ENCODE measurements at regions not wholly inside any gene's neighbourhood (a gene's known extent, or its start where the extent isn't known, plus 50 kb on each side); places are given as distances from the start of the nearest gene placed in this dataset.

DNA sequence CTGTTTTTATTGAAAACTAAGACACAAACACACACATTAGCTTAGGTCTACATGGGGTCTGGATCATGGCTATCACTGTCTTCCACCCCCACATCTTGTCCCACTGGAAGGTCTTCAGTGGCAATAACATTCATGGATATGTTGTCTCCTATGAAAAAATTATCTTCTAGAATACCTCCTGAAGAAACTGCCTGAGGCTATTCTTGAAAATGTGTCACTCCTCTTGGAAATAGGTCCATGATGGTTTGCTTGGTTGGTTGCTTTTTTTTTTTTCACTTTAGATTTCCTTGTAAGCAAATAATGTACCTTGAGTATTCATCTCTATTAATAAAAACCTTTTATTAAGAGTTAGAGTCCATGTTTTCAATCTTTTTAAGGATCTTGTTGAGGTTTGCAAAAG, 195.3 kb upstream of the PDE5A start:
- Histone ChIP-seq H3K4me3 (no peak overlapping the region), H3K36me3 (replicated peaks in 1 of 2; ENCODE audit: insufficient read depth in 1 of 2, low read depth in 2 of 2) (no peaks in the 10 kb centered on the region), H3K4me1 (no peaks in the 10 kb centered on the region), H3K27me3 (no peaks in the 10 kb centered on the region), H3K9me3 (no peaks in the 10 kb centered on the region), H3K27ac (no peak overlapping the region)
- TF ChIP-seq POLR2A (IDR thresholded peaks at IDR 0.05) = no peak
- TF ChIP-seq, protein P1, sequence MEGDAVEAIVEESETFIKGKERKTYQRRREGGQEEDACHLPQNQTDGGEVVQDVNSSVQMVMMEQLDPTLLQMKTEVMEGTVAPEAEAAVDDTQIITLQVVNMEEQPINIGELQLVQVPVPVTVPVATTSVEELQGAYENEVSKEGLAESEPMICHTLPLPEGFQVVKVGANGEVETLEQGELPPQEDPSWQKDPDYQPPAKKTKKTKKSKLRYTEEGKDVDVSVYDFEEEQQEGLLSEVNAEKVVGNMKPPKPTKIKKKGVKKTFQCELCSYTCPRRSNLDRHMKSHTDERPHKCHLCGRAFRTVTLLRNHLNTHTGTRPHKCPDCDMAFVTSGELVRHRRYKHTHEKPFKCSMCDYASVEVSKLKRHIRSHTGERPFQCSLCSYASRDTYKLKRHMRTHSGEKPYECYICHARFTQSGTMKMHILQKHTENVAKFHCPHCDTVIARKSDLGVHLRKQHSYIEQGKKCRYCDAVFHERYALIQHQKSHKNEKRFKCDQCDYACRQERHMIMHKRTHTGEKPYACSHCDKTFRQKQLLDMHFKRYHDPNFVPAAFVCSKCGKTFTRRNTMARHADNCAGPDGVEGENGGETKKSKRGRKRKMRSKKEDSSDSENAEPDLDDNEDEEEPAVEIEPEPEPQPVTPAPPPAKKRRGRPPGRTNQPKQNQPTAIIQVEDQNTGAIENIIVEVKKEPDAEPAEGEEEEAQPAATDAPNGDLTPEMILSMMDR (IDR thresholded peaks at IDR 0.05) = no peak
- DNase-seq (no peak), ATAC-seq (no peak)
- intact Hi-C loops (cut with DNase I) = no loop called here

DNA sequence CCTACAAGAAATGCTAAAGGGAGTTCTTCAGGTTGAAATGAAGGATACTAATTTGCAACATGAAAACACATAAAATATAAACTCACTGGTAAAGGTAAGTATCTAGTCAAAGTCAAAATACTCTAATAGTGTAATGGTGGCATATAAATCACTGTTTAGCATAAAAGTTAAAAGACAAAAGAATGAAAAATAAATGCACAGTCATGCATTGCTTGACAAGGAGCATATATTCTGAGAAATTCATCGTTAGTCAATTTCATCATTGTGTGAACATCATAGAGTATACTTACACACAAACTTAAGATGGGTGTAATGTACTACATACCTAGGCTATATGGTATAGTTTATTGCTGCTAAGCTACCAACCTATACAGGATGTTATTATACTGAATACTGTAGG, 194.4 kb upstream of the PDE5A start:
- no peaks in the 10 kb centered on the region for H3K9me3 ChIP-seq
- no peaks in the 10 kb centered on the region for H3K27me3 ChIP-seq
- H3K36me3 ChIP-seq (replicated peaks in 1 of 2; ENCODE audit: insufficient read depth in 1 of 2, low read depth in 2 of 2) = no peaks in the 10 kb centered on the region
- ATAC-seq = no peak
- H3K4me1 ChIP-seq = no peaks in the 10 kb centered on the region
- H3K4me3 ChIP-seq = no peak overlapping the region
- no peak overlapping the region for H3K27ac ChIP-seq
- WGBS, 2 donors = 73 to 83% methylated on average over 1 of the region's 1 CpG
- intact Hi-C loops (cut with DNase I) = no loop called here
- DNase-seq = no peak
- TF ChIP-seq, protein P1 (IDR thresholded peaks at IDR 0.05) = no peak
- no peak for TF ChIP-seq POLR2A (IDR thresholded peaks at IDR 0.05)

GRCh38 chr4:119816473-119816872, 187.9 kb upstream of the PDE5A start:
- TF ChIP-seq, protein P1 (IDR thresholded peaks at IDR 0.05) = no peak
- TF ChIP-seq POLR2A (IDR thresholded peaks at IDR 0.05) = no peak
- Histone ChIP-seq H3K4me3 (no peak overlapping the region), H3K27me3 (no peaks in the 10 kb centered on the region), H3K9me3 (peaks cover 0 to 6% (median 0%) of the 10 kb centered on the region in 3 donors), H3K36me3 (replicated peaks in 1 of 2; ENCODE audit: insufficient read depth in 1 of 2, low read depth in 2 of 2) (no peaks in the 10 kb centered on the region), H3K27ac (no peak overlapping the region), H3K4me1 (no peaks in the 10 kb centered on the region)
- no peak for ATAC-seq
- DNase-seq = no peak
- intact Hi-C loops (cut with DNase I) = no loop called here

- peaks cover 5% of the 10 kb centered on the region for H3K4me1 ChIP-seq
- H3K4me3 ChIP-seq = no peak overlapping the region
- TF ChIP-seq, protein P1 (IDR thresholded peaks at IDR 0.05) = no peak
- no peak for TF ChIP-seq POLR2A (IDR thresholded peaks at IDR 0.05)
- peaks cover 0 to 6% (median 0%) of the 10 kb centered on the region in 3 donors for H3K9me3 ChIP-seq
- no peaks in the 10 kb centered on the region for H3K27me3 ChIP-seq
- 88 to 100% methylated on average over 1 of the region's 1 CpG for WGBS, 2 donors
- H3K36me3 ChIP-seq (replicated peaks in 1 of 2; ENCODE audit: insufficient read depth in 1 of 2, low read depth in 2 of 2) = no peaks in the 10 kb centered on the region
- DNase-seq = no peak
- intact Hi-C loops (cut with DNase I) = no loop called here
- no peak for ATAC-seq
- H3K27ac ChIP-seq = no peak overlapping the region
Observed at GRCh38 chr4:119810001-119810400, 181.4 kb upstream of the PDE5A start.

DNA sequence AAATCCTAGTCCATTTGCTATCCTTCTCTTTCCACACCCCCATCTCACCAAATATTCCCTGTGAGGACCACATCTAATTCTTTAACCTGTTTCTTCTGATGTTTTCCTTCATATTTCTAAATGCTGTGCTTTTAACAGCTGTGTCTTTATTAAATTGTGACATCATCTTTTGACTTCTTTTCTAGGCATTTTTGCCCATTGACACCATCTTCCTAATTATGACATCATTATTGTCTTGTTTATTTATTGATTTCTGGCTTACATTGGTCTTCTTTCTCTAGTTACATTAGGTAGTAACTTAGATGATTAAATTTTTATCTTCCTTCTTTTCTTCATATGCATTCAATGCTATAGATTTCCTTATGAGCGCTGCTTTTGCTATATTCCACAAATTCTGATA, 175.8 kb upstream of the PDE5A start:
- peaks cover 7% of the 10 kb centered on the region for H3K4me1 ChIP-seq
- no peaks in the 10 kb centered on the region for H3K9me3 ChIP-seq
- H3K4me3 ChIP-seq = no peak overlapping the region
- DNase-seq = no peak
- no peak for ATAC-seq
- no peaks in the 10 kb centered on the region for H3K36me3 ChIP-seq (replicated peaks in 1 of 2; ENCODE audit: insufficient read depth in 1 of 2, low read depth in 2 of 2)
- TF ChIP-seq, protein P1 (IDR thresholded peaks at IDR 0.05) = no peak
- TF ChIP-seq POLR2A (IDR thresholded peaks at IDR 0.05) = no peak
- H3K27ac ChIP-seq = no peak overlapping the region
- intact Hi-C loops (cut with DNase I) = no loop called here
- WGBS, 2 donors = 82 to 97% methylated on average over 1 of the region's 1 CpG
- no peaks in the 10 kb centered on the region for H3K27me3 ChIP-seq
